ENCODE measurements at regions not wholly inside any gene's neighbourhood (a gene's known extent, or its start where the extent isn't known, plus 50 kb on each side); places are given as distances from the start of the nearest gene placed in this dataset.
"Not testable (repeated sequence)": the region's sequence is repeated elsewhere in the genome, so short reads cannot be mapped to it uniquely, and the experiment has no call there.

- TF ChIP-seq POLR2A (IDR thresholded peaks at IDR 0.05; ENCODE audit: low read depth); CTCF (IDR thresholded peaks at IDR 0.05); POLR2AphosphoS5 (IDR thresholded peaks at IDR 0.05); EP300 (IDR thresholded peaks at IDR 0.05): not testable (repeated sequence)
Observed at GRCh38 chr20:51123887-51124286, 101.0 kb upstream of the KCNG1 start.

Data from esophagus muscularis mucosa (tissue), 4 donors.